Gastrocnemius medialis (tissue), 4 donors: ENCODE measurements at regions not wholly inside any gene's neighbourhood (a gene's known extent, or its start where the extent isn't known, plus 50 kb on each side); places are given as distances from the start of the nearest gene placed in this dataset.

Source experiments
- ATAC-seq, 2 donors: fragments of 150-250 bp; one replicate each; pipeline ENCODE4 v1.9.1; 2016
- DNase-seq, 2 donors: peaks; one replicate each; pipeline ENCODE4 v3.0.0-alpha.2; 2019
- H3K27ac ChIP-seq, 4 donors: fragments of 200-600 bp; sonication (generic); 1 replicate in 1 of 4; 2 replicates in 3 of 4; pipeline ENCODE4 v1.5.1; 2016 to 2018; ENCODE audit warnings: mild to moderate bottlenecking in 2 of 4, moderate library complexity in 1 of 4
- H3K27me3 ChIP-seq, 3 donors: fragments of 200-600 bp; sonication (generic) in 2 of 3; 1 replicate in 1 of 3; 2 replicates in 2 of 3; pipeline versions ENCODE4 v1.5.1 to v1.6.0; 2016 to 2019; ENCODE audit warnings: mild to moderate bottlenecking in 1 of 3, moderate library complexity in 1 of 3
- H3K36me3 ChIP-seq, 2 donors: fragments of 200-600 bp; sonication (generic) in 1 of 2; one replicate each; pipeline ENCODE4 v1.5.1; 2017 to 2018
- H3K4me1 ChIP-seq, 2 donors: fragments of 200-600 bp; sonication (generic) in 1 of 2; one replicate each; pipeline ENCODE4 v1.5.1; 2016 to 2017; ENCODE audit warnings: mild to moderate bottlenecking in 2 of 2
- H3K4me3 ChIP-seq, 4 donors: fragments of 200-600 bp; sonication (generic) in 3 of 4; 1 replicate in 1 of 4; 2 replicates in 3 of 4; pipeline ENCODE4 v1.5.1; 2016 to 2019; ENCODE audit warnings: mild to moderate bottlenecking in 2 of 4
- H3K9me3 ChIP-seq, 3 donors: fragments of 200-600 bp; sonication (generic) in 2 of 3; 1 replicate in 1 of 3; 2 replicates in 2 of 3; pipeline ENCODE4 v1.5.1; 2016 to 2019
- POLR2A ChIP-seq, 2 donors: fragments of 450-650 bp; IDR thresholded peaks; one replicate each; pipeline ENCODE4 v1.6.1; 2017; ENCODE audit warnings: antibody characterized with exemption in 2 of 2, mild to moderate bottlenecking in 2 of 2, moderate library complexity in 2 of 2
- in situ Hi-C, 4 donors: fragments of 200-750 bp; cut with MboI; loops; one replicate each; pipeline versions ENCODE4 v1.15.0 to v1.8.0; 2017; ENCODE audit warnings: low sequenced_read_pairs in 4 of 4
- intact Hi-C: fragments of 100-400 bp; cut with DNase I; formaldehyde crosslinking; loops from one replicate; pipeline ENCODE4 v1.15.1; 2023; ENCODE audit warnings: low total_unique reads
- TF ChIP-seq, protein P1 (sequence below), 5 experiments: fragments of 450-650 bp in 3 of 5; fragments of 200-600 bp in 2 of 5; sonication (generic) in 2 of 5; IDR thresholded peaks in 4 of 5; conservative IDR thresholded peaks in 1 of 5; 1 replicate in 4 of 5; 2 replicates in 1 of 5; pipeline ENCODE4 v1.5.1; 2016 to 2019; ENCODE audit warnings: antibody characterized with exemption in 5 of 5, mild to moderate bottlenecking in 3 of 5, moderate library complexity in 3 of 5

DNA sequence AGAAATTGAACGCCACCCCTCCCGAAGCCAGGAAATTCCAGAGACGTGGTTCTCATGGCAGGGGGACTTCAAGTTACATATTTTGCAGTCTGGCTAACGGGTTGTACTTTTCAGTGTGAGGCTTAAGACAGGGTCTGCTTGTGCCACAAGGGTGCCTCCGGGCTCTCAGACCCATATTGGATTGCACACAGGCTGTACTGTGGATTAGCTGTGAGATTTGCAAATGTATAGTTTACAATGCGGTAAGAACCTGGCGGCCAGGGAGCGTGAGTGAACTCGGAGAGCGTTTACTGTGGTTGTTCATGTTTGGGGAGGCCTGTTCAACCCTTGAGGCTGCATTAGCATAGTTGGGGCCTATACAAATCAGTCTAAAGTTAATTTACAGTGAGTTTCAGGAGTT lies 143.9 kb upstream of the SIX2 start:
- no peaks in the 10 kb centered on the region for H3K36me3 ChIP-seq
- TF ChIP-seq, protein P1, sequence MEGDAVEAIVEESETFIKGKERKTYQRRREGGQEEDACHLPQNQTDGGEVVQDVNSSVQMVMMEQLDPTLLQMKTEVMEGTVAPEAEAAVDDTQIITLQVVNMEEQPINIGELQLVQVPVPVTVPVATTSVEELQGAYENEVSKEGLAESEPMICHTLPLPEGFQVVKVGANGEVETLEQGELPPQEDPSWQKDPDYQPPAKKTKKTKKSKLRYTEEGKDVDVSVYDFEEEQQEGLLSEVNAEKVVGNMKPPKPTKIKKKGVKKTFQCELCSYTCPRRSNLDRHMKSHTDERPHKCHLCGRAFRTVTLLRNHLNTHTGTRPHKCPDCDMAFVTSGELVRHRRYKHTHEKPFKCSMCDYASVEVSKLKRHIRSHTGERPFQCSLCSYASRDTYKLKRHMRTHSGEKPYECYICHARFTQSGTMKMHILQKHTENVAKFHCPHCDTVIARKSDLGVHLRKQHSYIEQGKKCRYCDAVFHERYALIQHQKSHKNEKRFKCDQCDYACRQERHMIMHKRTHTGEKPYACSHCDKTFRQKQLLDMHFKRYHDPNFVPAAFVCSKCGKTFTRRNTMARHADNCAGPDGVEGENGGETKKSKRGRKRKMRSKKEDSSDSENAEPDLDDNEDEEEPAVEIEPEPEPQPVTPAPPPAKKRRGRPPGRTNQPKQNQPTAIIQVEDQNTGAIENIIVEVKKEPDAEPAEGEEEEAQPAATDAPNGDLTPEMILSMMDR (IDR thresholded peaks at IDR 0.05 in 4 of 5, conservative IDR thresholded peaks at IDR 0.05 in 1 of 5): no peak
- TF ChIP-seq POLR2A (IDR thresholded peaks at IDR 0.05): no peak
- H3K27me3 ChIP-seq: no peaks in the 10 kb centered on the region
- intact Hi-C loops (no loop called here), in situ Hi-C loops (loop anchor here in 2 of 4 donors (25.0 kb wide), 2 partner anchors 166 to 334 kb away; no protein-coding TSS in a partner anchor)
- H3K4me1 ChIP-seq: no peaks in the 10 kb centered on the region
- H3K9me3 ChIP-seq: no peaks in the 10 kb centered on the region
- ATAC-seq (no peak), DNase-seq (no peak)
- no peak overlapping the region for H3K4me3 ChIP-seq
- H3K27ac ChIP-seq: no peak overlapping the region

DNA sequence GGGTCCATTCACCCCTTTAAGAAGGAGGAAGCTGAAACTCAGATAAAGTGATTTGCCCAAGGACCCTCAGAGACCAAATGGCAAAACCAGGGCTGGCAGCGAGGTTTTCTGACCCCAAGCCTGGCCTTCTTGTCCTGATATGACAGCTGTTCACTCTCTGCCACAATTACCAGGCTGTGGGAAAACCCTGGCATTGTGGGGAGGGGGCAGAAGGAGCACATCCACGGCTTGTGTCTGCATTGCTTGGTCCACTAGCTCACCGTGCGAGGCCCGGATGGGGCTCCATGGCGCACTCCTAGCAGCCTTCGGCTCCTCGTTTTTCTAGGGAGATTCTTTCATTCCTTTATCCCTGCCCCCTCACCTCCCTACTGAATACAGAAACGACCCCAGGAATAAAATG lies 143.4 kb upstream of the SIX2 start:
- in situ Hi-C loops: loop anchor here in 2 of 4 donors (25.0 kb wide), 2 partner anchors 165 to 335 kb away; no protein-coding TSS in a partner anchor
- Histone ChIP-seq H3K4me1 (no peaks in the 10 kb centered on the region), H3K27ac (no peak overlapping the region), H3K4me3 (no peak overlapping the region), H3K36me3 (no peaks in the 10 kb centered on the region), H3K9me3 (no peaks in the 10 kb centered on the region), H3K27me3 (no peaks in the 10 kb centered on the region)
- ATAC-seq: no peak
- DNase-seq: no peak
- TF ChIP-seq, protein P1 (IDR thresholded peaks at IDR 0.05 in 4 of 5, conservative IDR thresholded peaks at IDR 0.05 in 1 of 5): no peak
- intact Hi-C loops: no loop called here

DNA sequence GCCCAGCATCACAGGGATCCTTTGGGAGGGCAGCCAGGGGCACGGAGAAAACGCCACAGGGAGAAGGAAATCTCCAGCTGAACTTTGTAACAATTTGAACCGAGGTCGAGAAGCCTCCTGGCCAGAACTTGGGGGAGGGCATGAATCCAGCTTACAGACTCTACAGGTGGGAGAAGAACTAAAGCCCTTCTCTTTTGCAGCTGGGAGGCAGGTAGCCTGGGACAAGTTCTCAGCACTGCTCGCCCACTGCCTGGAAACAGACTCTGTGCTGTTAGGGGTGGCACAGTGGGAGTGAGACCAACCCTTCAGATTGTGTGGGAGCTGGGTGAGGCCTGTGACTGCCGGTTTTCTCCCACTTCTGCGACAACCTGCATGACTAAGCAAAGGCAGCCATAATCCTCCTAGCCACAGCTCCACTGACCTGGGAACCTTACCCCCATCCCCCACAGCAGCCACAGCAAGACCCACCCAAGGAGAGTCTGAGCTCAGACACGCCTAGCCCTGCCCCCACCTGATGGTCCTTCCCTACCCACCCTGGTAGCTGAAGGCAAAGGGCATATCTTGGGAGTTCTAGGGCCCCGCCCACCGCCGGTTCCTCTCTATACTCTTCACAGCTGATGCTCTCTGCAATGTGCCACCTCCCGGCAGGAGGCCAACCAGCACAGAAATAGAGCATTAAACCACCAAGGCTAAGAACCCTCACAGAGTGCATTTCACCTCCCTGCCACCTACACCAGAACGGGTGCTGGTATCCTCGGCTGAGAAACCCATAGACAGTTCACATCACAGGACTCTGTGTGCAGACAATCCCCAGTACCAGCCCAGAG lies 136.0 kb upstream of the SIX2 start:
- intact Hi-C loops (no loop called here), in situ Hi-C loops (no loop called here)
- TF ChIP-seq, protein P1 (IDR thresholded peaks at IDR 0.05 in 4 of 5, conservative IDR thresholded peaks at IDR 0.05 in 1 of 5): no peak
- no peak for TF ChIP-seq POLR2A (IDR thresholded peaks at IDR 0.05)
- no peak overlapping the region for H3K27ac ChIP-seq
- no peaks in the 10 kb centered on the region for H3K36me3 ChIP-seq
- peaks cover 0 to 2% (median 0%) of the 10 kb centered on the region in 3 donors for H3K27me3 ChIP-seq
- DNase-seq: no peak
- no peaks in the 10 kb centered on the region for H3K9me3 ChIP-seq
- no peak for ATAC-seq
- no peaks in the 10 kb centered on the region for H3K4me1 ChIP-seq
- no peak overlapping the region for H3K4me3 ChIP-seq

DNA sequence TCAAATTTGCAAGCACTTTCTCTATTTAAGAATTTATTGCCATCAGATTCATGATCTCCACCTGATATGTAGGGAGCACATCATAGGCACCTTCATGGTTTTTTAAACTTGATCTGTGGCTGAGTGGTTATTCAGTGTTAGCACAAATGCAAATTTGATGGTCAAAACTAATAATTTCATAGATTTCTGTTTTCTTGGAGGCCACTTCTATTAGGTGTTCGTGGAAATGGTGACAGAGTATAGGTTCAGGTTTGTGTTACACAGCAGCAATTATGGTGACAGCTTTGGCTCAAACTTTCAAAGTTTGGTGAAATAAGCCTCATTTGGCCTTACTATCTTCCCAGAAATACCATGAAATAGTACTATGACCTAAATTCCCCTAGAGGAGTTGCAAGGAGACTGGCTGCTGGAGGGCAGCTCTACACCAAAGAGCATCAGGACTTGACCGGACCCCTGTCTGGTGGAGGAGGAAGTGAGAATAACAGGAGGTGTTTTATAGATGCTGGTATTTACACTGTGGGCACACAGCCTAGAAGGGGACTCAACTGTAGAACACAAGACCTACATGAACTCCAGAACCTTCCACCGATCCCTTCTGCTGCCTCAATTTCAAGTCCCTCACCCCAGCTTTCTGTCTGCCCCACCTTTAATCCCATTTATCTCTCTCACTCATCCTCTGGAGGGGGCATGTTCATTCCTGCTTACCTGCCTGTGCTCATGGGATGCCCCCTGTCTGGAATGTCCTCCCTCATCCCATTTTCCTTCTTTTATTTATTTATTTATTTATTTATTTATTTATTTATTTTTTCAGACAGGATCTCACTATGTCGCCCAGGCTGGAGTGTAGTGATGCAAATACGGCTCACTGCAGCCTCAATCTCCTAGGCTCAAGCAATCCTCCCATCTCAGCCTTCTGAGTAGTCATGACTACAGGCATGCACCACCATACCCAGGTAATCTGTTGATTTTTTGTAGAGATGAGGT lies 132.9 kb upstream of the SIX2 start:
- Histone ChIP-seq H3K27ac (no peak overlapping the region), H3K36me3 (no peaks in the 10 kb centered on the region), H3K4me1 (no peaks in the 10 kb centered on the region), H3K9me3 (no peaks in the 10 kb centered on the region), H3K27me3 (peaks cover 0 to 2% (median 0%) of the 10 kb centered on the region in 3 donors), H3K4me3 (no peak overlapping the region)
- in situ Hi-C loops (no loop called here), intact Hi-C loops (no loop called here)
- DNase-seq: no peak
- no peak for ATAC-seq
- TF ChIP-seq POLR2A (IDR thresholded peaks at IDR 0.05): no peak
- TF ChIP-seq, protein P1 (IDR thresholded peaks at IDR 0.05 in 4 of 5, conservative IDR thresholded peaks at IDR 0.05 in 1 of 5): no peak
